Nucleus accumbens (tissue), 56 donors: ENCODE measurements at regions not wholly inside any gene's neighbourhood (a gene's known extent, or its start where the extent isn't known, plus 50 kb on each side); places are given as distances from the start of the nearest gene placed in this dataset.
"Not testable (repeated sequence)": the region's sequence is repeated elsewhere in the genome, so short reads cannot be mapped to it uniquely, and the experiment has no call there.

ENCODE experiments used
- DNase-seq, 56 donors: peaks; one replicate each; lab custom pipeline; 2025; lab: John Stamatoyannopoulos, UW

- DNase-seq, result no peak
Measured at GRCh38 chr7:94169682-94170081, 165.5 kb upstream of the BET1 start.

GRCh38 chr7:94170836-94171235 is 166.7 kb upstream of the BET1 start:
- DNase-seq, result no peak

GRCh38 chr7:94173436-94173835 is 169.3 kb upstream of the BET1 start:
- no peak for DNase-seq

GRCh38 chr7:94174375-94174774 is 170.2 kb upstream of the BET1 start:
- no peak for DNase-seq

- no peak for DNase-seq
Measured at GRCh38 chr7:94174956-94175355, 170.8 kb upstream of the BET1 start.

GRCh38 chr7:94176694-94177200 is 172.6 kb upstream of the BET1 start:
- DNase-seq, result no peak

GRCh38 chr7:94177441-94177840 is 173.3 kb upstream of the BET1 start:
- DNase-seq, result no peak

- no peak for DNase-seq
Measured at GRCh38 chr7:94178230-94178629, 174.1 kb upstream of the BET1 start.

- no peak for DNase-seq
Measured at GRCh38 chr7:94179466-94179865, 175.3 kb upstream of the BET1 start.

- no peak for DNase-seq
Measured at GRCh38 chr7:94182066-94182465, 177.9 kb upstream of the BET1 start.

GRCh38 chr7:94182721-94183120 is 178.6 kb upstream of the BET1 start:
- DNase-seq, result no peak

GRCh38 chr7:94183289-94183749 is 179.2 kb upstream of the BET1 start:
- no peak for DNase-seq

GRCh38 chr7:94183891-94184290 is 179.7 kb upstream of the BET1 start:
- DNase-seq, result no peak

- no peak for DNase-seq
Measured at GRCh38 chr7:94188350-94188749, 184.2 kb upstream of the BET1 start.

- no peak for DNase-seq
Measured at GRCh38 chr7:94190599-94191061, 186.5 kb upstream of the BET1 start.

- not testable (repeated sequence) for DNase-seq
Measured at GRCh38 chr7:94194426-94194825, 190.3 kb upstream of the BET1 start.

GRCh38 chr7:94195201-94195600 is 191.0 kb upstream of the BET1 start:
- no peak for DNase-seq

- no peak for DNase-seq
Measured at GRCh38 chr7:94195813-94196212, 191.7 kb upstream of the BET1 start.

- no peak for DNase-seq
Measured at GRCh38 chr7:94205529-94205928, 189.2 kb upstream of the COL1A2 start.

GRCh38 chr7:94206295-94206694 is 188.4 kb upstream of the COL1A2 start:
- DNase-seq, result no peak

- no peak for DNase-seq
Measured at GRCh38 chr7:94212160-94212559, 182.5 kb upstream of the COL1A2 start.

- no peak for DNase-seq
Measured at GRCh38 chr7:94216944-94217461, 177.7 kb upstream of the COL1A2 start.

- no peak for DNase-seq
Measured at GRCh38 chr7:94217766-94218165, 176.9 kb upstream of the COL1A2 start.
